ENCODE measurements at regions not wholly inside any gene's neighbourhood (a gene's known extent, or its start where the extent isn't known, plus 50 kb on each side); places are given as distances from the start of the nearest gene placed in this dataset.

DNA sequence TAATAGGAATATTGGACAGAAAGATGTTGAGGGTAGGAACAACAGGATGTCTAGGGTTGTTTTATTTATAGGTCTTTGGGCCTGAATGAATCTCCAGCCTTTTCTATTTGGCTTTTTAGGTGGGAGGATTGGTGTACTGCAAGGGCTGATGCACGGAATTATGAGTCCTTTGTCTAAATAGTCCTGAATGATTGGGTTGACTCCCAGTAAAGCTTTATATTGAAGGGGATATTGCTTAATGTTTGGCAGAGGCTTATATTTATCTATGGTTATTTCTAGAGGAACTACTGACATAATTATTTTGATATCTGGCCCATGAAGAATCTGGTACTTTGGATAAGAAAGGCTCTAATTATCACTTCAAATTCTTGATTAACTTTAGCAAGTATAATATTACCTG lies 253.6 kb upstream of the AVPR1A start:
- ChIA-PET POLR2A (ENCODE audit: unreplicated experiment) (no interaction called here), CTCF (no interaction called here)
- H4K91ac ChIP-seq (ENCODE audit: insufficient read depth, low read depth, low read length): no peak overlapping the region
- H3K23ac ChIP-seq (ENCODE audit: low read depth, low read length): no peak overlapping the region
- no peak overlapping the region for H2AK9ac ChIP-seq (replicated peaks; ENCODE audit: low read depth, low read length, poor library complexity)
- no peaks in the 10 kb centered on the region for H3K9me1 ChIP-seq (ENCODE audit: insufficient read depth, low read length)
- no peaks in the 10 kb centered on the region for H3K4me1 ChIP-seq (ENCODE audit: control insufficient read depth, insufficient read depth, low read length)
- no peak for ATAC-seq (ENCODE audit: low read depth)
- no peak overlapping the region for H2AFZ ChIP-seq (replicated peaks; ENCODE audit: low read length, poor library complexity)
- TF ChIP-seq MAFK (IDR thresholded peaks at IDR 0.05; ENCODE audit: low read depth, low read length) (no peak), POLR2A (IDR thresholded peaks at IDR 0.05; ENCODE audit: low read depth, low read length) (no peak), MAZ (IDR thresholded peaks at IDR 0.05; ENCODE audit: borderline replicate concordance, low read depth, low read length) (no peak), SMC3 (IDR thresholded peaks at IDR 0.05; ENCODE audit: low read depth, low read length) (no peak), CEBPB (IDR thresholded peaks at IDR 0.05; ENCODE audit: low read depth, low read length) (no peak), FOS (IDR thresholded peaks at IDR 0.05; ENCODE audit: low read depth, low read length) (no peak), MXI1 (IDR thresholded peaks at IDR 0.05; ENCODE audit: borderline replicate concordance, low read depth, low read length) (no peak), NFE2L2 (IDR thresholded peaks at IDR 0.05; ENCODE audit: low read depth, low read length) (no peak), RCOR1 (IDR thresholded peaks at IDR 0.05; ENCODE audit: insufficient replicate concordance, low read length) (no peak), BHLHE40 (IDR thresholded peaks at IDR 0.05; ENCODE audit: low read depth, low read length) (no peak), CHD1 (IDR thresholded peaks at IDR 0.05; ENCODE audit: low read depth, low read length) (no peak), RFX5 (IDR thresholded peaks at IDR 0.05; ENCODE audit: low read depth, low read length) (no peak), RAD21 (IDR thresholded peaks at IDR 0.05; ENCODE audit: low read length) (no peak)
- TF ChIP-seq, protein P1, sequence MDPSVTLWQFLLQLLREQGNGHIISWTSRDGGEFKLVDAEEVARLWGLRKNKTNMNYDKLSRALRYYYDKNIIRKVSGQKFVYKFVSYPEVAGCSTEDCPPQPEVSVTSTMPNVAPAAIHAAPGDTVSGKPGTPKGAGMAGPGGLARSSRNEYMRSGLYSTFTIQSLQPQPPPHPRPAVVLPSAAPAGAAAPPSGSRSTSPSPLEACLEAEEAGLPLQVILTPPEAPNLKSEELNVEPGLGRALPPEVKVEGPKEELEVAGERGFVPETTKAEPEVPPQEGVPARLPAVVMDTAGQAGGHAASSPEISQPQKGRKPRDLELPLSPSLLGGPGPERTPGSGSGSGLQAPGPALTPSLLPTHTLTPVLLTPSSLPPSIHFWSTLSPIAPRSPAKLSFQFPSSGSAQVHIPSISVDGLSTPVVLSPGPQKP (IDR thresholded peaks at IDR 0.05; ENCODE audit: borderline replicate concordance, low read depth, low read length): no peak
- TF ChIP-seq, protein P2, sequence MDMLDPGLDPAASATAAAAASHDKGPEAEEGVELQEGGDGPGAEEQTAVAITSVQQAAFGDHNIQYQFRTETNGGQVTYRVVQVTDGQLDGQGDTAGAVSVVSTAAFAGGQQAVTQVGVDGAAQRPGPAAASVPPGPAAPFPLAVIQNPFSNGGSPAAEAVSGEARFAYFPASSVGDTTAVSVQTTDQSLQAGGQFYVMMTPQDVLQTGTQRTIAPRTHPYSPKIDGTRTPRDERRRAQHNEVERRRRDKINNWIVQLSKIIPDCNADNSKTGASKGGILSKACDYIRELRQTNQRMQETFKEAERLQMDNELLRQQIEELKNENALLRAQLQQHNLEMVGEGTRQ (IDR thresholded peaks at IDR 0.05; ENCODE audit: low read depth, low read length): no peak
- TF ChIP-seq, protein P3, sequence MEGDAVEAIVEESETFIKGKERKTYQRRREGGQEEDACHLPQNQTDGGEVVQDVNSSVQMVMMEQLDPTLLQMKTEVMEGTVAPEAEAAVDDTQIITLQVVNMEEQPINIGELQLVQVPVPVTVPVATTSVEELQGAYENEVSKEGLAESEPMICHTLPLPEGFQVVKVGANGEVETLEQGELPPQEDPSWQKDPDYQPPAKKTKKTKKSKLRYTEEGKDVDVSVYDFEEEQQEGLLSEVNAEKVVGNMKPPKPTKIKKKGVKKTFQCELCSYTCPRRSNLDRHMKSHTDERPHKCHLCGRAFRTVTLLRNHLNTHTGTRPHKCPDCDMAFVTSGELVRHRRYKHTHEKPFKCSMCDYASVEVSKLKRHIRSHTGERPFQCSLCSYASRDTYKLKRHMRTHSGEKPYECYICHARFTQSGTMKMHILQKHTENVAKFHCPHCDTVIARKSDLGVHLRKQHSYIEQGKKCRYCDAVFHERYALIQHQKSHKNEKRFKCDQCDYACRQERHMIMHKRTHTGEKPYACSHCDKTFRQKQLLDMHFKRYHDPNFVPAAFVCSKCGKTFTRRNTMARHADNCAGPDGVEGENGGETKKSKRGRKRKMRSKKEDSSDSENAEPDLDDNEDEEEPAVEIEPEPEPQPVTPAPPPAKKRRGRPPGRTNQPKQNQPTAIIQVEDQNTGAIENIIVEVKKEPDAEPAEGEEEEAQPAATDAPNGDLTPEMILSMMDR (conservative IDR thresholded peaks at IDR 0.05; ENCODE audit: low read depth, low read length): no peak
- no peak overlapping the region for H3K18ac ChIP-seq (ENCODE audit: low read depth, low read length)
- no peak overlapping the region for H3K56ac ChIP-seq (ENCODE audit: extremely low read depth, insufficient read depth, low read length)
- no peak overlapping the region for H2BK15ac ChIP-seq (ENCODE audit: low read depth, low read length)
- H2BK20ac ChIP-seq (ENCODE audit: low read depth, low read length): no peak overlapping the region
- no peak overlapping the region for H2BK5ac ChIP-seq (ENCODE audit: low read depth, low read length, poor library complexity, severe bottlenecking)
- no peak overlapping the region for H3K4ac ChIP-seq (ENCODE audit: low read depth, low read length)
- H3K9ac ChIP-seq (ENCODE audit: low read depth, low read length): no peak overlapping the region
- no peaks in the 10 kb centered on the region for H3K79me1 ChIP-seq (ENCODE audit: low read depth in 1 of 2, low read length in 2 of 2)
- H3K4me3 ChIP-seq (ENCODE audit: insufficient read depth, low read depth, low read length): no peak overlapping the region
- in situ Hi-C loops (cut with MboI; ENCODE audit: low sequenced_read_pairs): loop anchor here (25.0 kb wide), 1 partner anchor 933 kb away; no protein-coding TSS in a partner anchor
- H4K8ac ChIP-seq (ENCODE audit: low read depth in 2 of 2, low read length in 2 of 2): no peak overlapping the region
- H3K14ac ChIP-seq (replicated peaks; ENCODE audit: low read depth, low read length): no peak overlapping the region
- no peak for DNase-seq
- H2BK120ac ChIP-seq (ENCODE audit: low read depth, low read length): no peak overlapping the region
- BruUV-seq (replicated peaks): no TSS peak
- no peak overlapping the region for H3K4me2 ChIP-seq (ENCODE audit: low read depth, low read length)
- WGBS, 2 experiments (ENCODE audit: extremely low coverage in 2 of 2, insufficient read length in 1 of 2): no CpG with 5 or more reads among the region's 1 CpG
- no peak overlapping the region for H2AK5ac ChIP-seq (ENCODE audit: low read depth, low read length)
- H3K27me3 ChIP-seq (ENCODE audit: control insufficient read depth, insufficient read depth, low read length): no peaks in the 10 kb centered on the region
- H4K20me1 ChIP-seq (ENCODE audit: insufficient read depth, low read length): no peaks in the 10 kb centered on the region
- no peaks in the 10 kb centered on the region for H3K9me3 ChIP-seq (ENCODE audit: control insufficient read depth, insufficient read depth, low read length)
- no peak overlapping the region for H4K5ac ChIP-seq (ENCODE audit: low read depth, low read length)
- intact Hi-C loops (cut with micrococcal nuclease): no loop called here
- H3K27ac ChIP-seq (ENCODE audit: insufficient read depth, low read length): no peak overlapping the region
- no peaks in the 10 kb centered on the region for H3K36me3 ChIP-seq (ENCODE audit: control insufficient read depth, insufficient read depth, low read length)
- dilution Hi-C loops (cut with HindIII; ENCODE audit: low sequenced_read_pairs, unreplicated experiment): no loop called here
